K562 (cell line): ENCODE measurements at regions not wholly inside any gene's neighbourhood (a gene's known extent, or its start where the extent isn't known, plus 50 kb on each side); places are given as distances from the start of the nearest gene placed in this dataset.

Source experiments
- ATAC-seq: fragments of 200-7000 bp; cut with Tn5 transposase; 3 replicates; pipeline ENCODE4 v1.9.1; 2020; ENCODE audit warnings: moderate library complexity
- BruUV-seq: library from RNA; stranded (reverse); fragments of 400-500 nt; replicated peaks from 2 replicates; lab custom pipeline; 2021; lab: Mats Ljungman, UMichigan
- CTCF ChIA-PET: fragments of 300-600 bp; formaldehyde crosslinking; extraction: SDS; loops from one replicate; lab custom pipeline; 2021; ENCODE audit warnings: low intra/inter-chr PET ratio; lab: Yijun Ruan, JAX
- POLR2A ChIA-PET: fragments of 300-600, 350-650 bp; sonication (Branson Sonifier 250); formaldehyde crosslinking; extraction: SDS; loops from one replicate; lab custom pipeline; 2021; ENCODE audit warnings: antibody characterized with exemption, inconsistent platforms; lab: Yijun Ruan, JAX
- DNase-seq, 4 experiments: peaks; one replicate each; pipeline versions ENCODE4 v3.0.0 to v3.0.0-alpha.2; 2011 to 2018; ENCODE audit warnings: low spot score in 3 of 4, mixed read lengths in 3 of 4; ENCODE audit errors: extremely low read depth in 1 of 4
- FAIRE-seq: peaks from 2 replicates; lab custom pipeline; 2011; peaks lifted over from hg19 to GRCh38; lab: Jason Lieb, UNC
- H2AFZ ChIP-seq: 2 replicates; pipeline ENCODE4 v1.6.0; 2011; ENCODE audit warnings: low read depth, low read length, control low read depth, inconsistent platforms
- H3K27ac ChIP-seq: fragments of 200-600 bp; 3 replicates; pipeline ENCODE4 v1.8.0; 2011; ENCODE audit warnings: low read depth, mild to moderate bottlenecking, control low read depth, inconsistent platforms, low read length, moderate library complexity, mixed read lengths; ENCODE audit errors: extremely low read depth
- H3K27me3 ChIP-seq, 2 experiments: fragments of 300-600 bp in 1 of 2; 2 replicates in 1 of 2; 3 replicates in 1 of 2; pipeline versions ENCODE4 v1.6.0 to v1.8.0; 2011; ENCODE audit warnings: inconsistent platforms in 2 of 2, low read length in 2 of 2, mild to moderate bottlenecking in 1 of 2, mixed read lengths in 1 of 2, moderate library complexity in 1 of 2; ENCODE audit not compliant: control insufficient read depth in 2 of 2, insufficient read depth in 2 of 2
- H3K36me3 ChIP-seq: fragments of 300-600 bp; 3 replicates; pipeline ENCODE4 v1.8.0; 2011; ENCODE audit warnings: mild to moderate bottlenecking, low read length, inconsistent platforms; ENCODE audit not compliant: control insufficient read depth, insufficient read depth
- H3K4me1 ChIP-seq, 2 experiments: fragments of 200-600 bp in 1 of 2; replicated peaks in 1 of 2; 2 replicates in 1 of 2; 3 replicates in 1 of 2; pipeline versions ENCODE4 v1.5.1 to v1.8.0; 2011; ENCODE audit warnings: inconsistent platforms in 2 of 2, low read length in 2 of 2, mild to moderate bottlenecking in 1 of 2, mixed read lengths in 1 of 2, moderate library complexity in 1 of 2; ENCODE audit not compliant: control insufficient read depth in 2 of 2, insufficient read depth in 2 of 2
- H3K4me2 ChIP-seq: 2 replicates; pipeline ENCODE4 v1.6.1; 2011; ENCODE audit warnings: low read length, control low read depth, inconsistent platforms, mixed read lengths; ENCODE audit not compliant: insufficient read depth
- H3K4me3 ChIP-seq: fragments of 200-600 bp; sonication (generic), shearing (Covaris generic); 2 replicates; pipeline ENCODE4 v1.5.1; 2016; ENCODE audit warnings: control low read depth, inconsistent platforms
- H3K79me2 ChIP-seq: fragments of 200-600 bp; 3 replicates; pipeline ENCODE4 v1.8.0; 2011; ENCODE audit warnings: low read length, inconsistent platforms; ENCODE audit not compliant: control insufficient read depth, insufficient read depth
- H3K9ac ChIP-seq, 2 experiments: 2 replicates each; pipeline versions ENCODE4 v1.6.0 to v1.6.1; 2011; ENCODE audit warnings: low read depth in 2 of 2, low read length in 2 of 2, control low read depth in 1 of 2, inconsistent platforms in 1 of 2, mild to moderate bottlenecking in 1 of 2, mixed read lengths in 1 of 2; ENCODE audit not compliant: insufficient read depth in 1 of 2
- H3K9me1 ChIP-seq: one replicate; pipeline ENCODE4 v1.6.0; 2011; ENCODE audit warnings: inconsistent platforms, mild to moderate bottlenecking, low read length, moderate library complexity; ENCODE audit not compliant: control insufficient read depth, insufficient read depth
- H3K9me3 ChIP-seq: replicated peaks from 2 replicates; pipeline ENCODE4 v1.5.1; 2011; ENCODE audit warnings: low read depth, low read length, inconsistent platforms; ENCODE audit not compliant: control insufficient read depth, insufficient read depth
- H4K20me1 ChIP-seq: replicated peaks from 2 replicates; pipeline ENCODE4 v1.6.1; 2011; ENCODE audit warnings: low read length, inconsistent platforms, mixed read lengths; ENCODE audit not compliant: control insufficient read depth, insufficient read depth
- CSDE1 ChIP-seq, 2 experiments: fragments of 450-650 bp; IDR thresholded peaks; 2 replicates each; pipeline ENCODE4 v1.6.1; 2016; ENCODE audit warnings: mild to moderate bottlenecking in 1 of 2
- EHMT2 ChIP-seq: fragments of 450-650 bp; IDR thresholded peaks from 2 replicates; pipeline ENCODE4 v1.6.1; 2018; ENCODE audit warnings: antibody characterized with exemption
- KAT7 ChIP-seq: sonication (generic); formaldehyde crosslinking; IDR thresholded peaks from 2 replicates; pipeline ENCODE4 v1.8.0; 2022; ENCODE audit warnings: missing genetic modification reagents, mild to moderate bottlenecking, borderline replicate concordance
- POLR2B ChIP-seq: fragments of 450-650 bp; IDR thresholded peaks from 2 replicates; pipeline ENCODE4 v1.6.1; 2018; ENCODE audit warnings: low read depth; ENCODE audit not compliant: partially characterized antibody
- SMARCA4 ChIP-seq: fragments of 450-650 bp; IDR thresholded peaks from 2 replicates; pipeline ENCODE4 v1.6.1; 2016
- SMARCB1 ChIP-seq: IDR thresholded peaks from 2 replicates; pipeline ENCODE4 v1.6.1; 2011; ENCODE audit warnings: improper control_type of control experiment, low read depth; ENCODE audit not compliant: insufficient read length
- TCF7 ChIP-seq: sonication (generic); IDR thresholded peaks from 2 replicates; pipeline ENCODE4 v1.6.1; 2016; ENCODE audit warnings: antibody characterized with exemption, borderline replicate concordance
- ZNF584 ChIP-seq: fragments of 200-800 bp; sonication (Bioruptor generic); IDR thresholded peaks from 2 replicates; pipeline ENCODE4 v1.6.1; 2016; ENCODE audit warnings: low read depth, mild to moderate bottlenecking, missing genetic modification characterization, missing compliant biosample characterization
- WGBS: fragments of 100-300 bp; shearing (Covaris generic); methylation state at CpG from one replicate; pipeline ENCODE4 v1.1.6; 2016; ENCODE audit warnings: low coverage, mixed read lengths; ENCODE audit not compliant: insufficient coverage; ENCODE audit errors: missing lambda C conversion rate; 5-methylcytosine and 5-hydroxymethylcytosine counted together
- in situ Hi-C: fragments of 300-500 bp; cut with MboI; formaldehyde crosslinking; loops from 4 replicates; pipeline ENCODE4 v1.15.0; 2018; ENCODE audit warnings: inconsistent platforms, mixed read lengths
- intact Hi-C: fragments of 100-400 bp; cut with micrococcal nuclease; formaldehyde crosslinking; loops from 2 replicates; pipeline ENCODE4 v1.14.2; 2022
- TF ChIP-seq, protein P1 (sequence below): sonication (generic); formaldehyde crosslinking; IDR thresholded peaks from 2 replicates; pipeline ENCODE4 v1.8.0; 2022; ENCODE audit warnings: mild to moderate bottlenecking, missing genetic modification reagents

DNA sequence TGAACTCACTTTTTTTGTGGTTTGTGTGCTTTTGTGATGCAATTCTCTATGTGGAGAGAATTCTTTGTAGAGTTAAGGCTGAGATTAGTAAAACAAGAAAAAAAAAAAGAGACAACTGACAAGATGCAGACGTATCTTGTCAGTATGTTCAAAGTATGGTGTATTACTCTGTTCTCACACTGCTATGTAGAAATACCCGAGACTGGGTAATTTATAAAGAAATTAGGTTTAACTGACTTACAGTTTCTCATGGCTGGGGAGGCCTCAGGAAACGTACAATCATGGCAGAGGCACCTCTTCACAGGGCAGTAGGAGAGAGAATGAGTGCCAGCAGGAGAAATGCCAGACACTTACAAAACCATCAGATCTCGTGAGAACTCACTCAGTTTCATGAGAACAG lies 475.2 kb upstream of the CDH18 start (continued):
- no peak for TF ChIP-seq CSDE1 (IDR thresholded peaks at IDR 0.05)

DNA sequence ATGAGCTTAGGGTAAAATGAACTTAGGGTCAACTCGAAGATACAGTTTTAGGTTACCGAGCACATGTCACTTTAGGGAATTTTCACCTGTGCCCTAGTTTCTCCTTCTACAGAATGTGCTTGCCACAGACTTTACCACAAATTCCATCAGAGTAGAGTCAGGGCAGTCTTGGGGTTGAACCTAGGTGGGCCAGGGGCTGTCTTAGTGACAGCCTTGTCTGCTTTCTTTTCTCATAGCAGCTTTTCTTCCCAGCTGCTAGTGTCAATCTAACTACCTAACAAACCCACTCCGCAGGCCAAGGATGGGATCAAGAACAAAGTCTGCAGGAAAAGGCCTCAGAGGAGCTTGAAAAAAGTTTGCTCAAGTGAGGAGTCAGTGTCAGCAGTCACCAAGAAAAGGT lies 458.1 kb upstream of the CDH18 start:
- intact Hi-C loops: no loop called here
- CTCF ChIA-PET: no interaction called here
- no peak overlapping the region for H3K4me3 ChIP-seq
- TF ChIP-seq SMARCA4 (no peak), SMARCB1 (no peak), POLR2B (no peak), ZNF584 (no peak), TCF7 (no peak), EHMT2 (no peak), KAT7 (CRISPR knock-in tag) (no peak)
- TF ChIP-seq, protein P1, sequence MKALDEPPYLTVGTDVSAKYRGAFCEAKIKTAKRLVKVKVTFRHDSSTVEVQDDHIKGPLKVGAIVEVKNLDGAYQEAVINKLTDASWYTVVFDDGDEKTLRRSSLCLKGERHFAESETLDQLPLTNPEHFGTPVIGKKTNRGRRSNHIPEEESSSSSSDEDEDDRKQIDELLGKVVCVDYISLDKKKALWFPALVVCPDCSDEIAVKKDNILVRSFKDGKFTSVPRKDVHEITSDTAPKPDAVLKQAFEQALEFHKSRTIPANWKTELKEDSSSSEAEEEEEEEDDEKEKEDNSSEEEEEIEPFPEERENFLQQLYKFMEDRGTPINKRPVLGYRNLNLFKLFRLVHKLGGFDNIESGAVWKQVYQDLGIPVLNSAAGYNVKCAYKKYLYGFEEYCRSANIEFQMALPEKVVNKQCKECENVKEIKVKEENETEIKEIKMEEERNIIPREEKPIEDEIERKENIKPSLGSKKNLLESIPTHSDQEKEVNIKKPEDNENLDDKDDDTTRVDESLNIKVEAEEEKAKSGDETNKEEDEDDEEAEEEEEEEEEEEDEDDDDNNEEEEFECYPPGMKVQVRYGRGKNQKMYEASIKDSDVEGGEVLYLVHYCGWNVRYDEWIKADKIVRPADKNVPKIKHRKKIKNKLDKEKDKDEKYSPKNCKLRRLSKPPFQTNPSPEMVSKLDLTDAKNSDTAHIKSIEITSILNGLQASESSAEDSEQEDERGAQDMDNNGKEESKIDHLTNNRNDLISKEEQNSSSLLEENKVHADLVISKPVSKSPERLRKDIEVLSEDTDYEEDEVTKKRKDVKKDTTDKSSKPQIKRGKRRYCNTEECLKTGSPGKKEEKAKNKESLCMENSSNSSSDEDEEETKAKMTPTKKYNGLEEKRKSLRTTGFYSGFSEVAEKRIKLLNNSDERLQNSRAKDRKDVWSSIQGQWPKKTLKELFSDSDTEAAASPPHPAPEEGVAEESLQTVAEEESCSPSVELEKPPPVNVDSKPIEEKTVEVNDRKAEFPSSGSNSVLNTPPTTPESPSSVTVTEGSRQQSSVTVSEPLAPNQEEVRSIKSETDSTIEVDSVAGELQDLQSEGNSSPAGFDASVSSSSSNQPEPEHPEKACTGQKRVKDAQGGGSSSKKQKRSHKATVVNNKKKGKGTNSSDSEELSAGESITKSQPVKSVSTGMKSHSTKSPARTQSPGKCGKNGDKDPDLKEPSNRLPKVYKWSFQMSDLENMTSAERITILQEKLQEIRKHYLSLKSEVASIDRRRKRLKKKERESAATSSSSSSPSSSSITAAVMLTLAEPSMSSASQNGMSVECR (CRISPR knock-in tag): no peak
- no peaks in the 10 kb centered on the region for H4K20me1 ChIP-seq
- no peak for ATAC-seq
- no peaks in the 10 kb centered on the region for H3K79me2 ChIP-seq
- in situ Hi-C loops: no loop called here
- FAIRE-seq: no peak
- no peak overlapping the region for H3K9ac ChIP-seq
- 3% methylated on average over 3 of the region's 3 CpGs for WGBS
- H3K9me1 ChIP-seq: no peaks in the 10 kb centered on the region
- H3K9me3 ChIP-seq: no peaks in the 10 kb centered on the region
- no peak overlapping the region for H3K4me2 ChIP-seq
- no peaks in the 10 kb centered on the region for H3K4me1 ChIP-seq
- H3K27me3 ChIP-seq: no peaks in the 10 kb centered on the region
- POLR2A ChIA-PET: interaction anchor here (0.8 kb wide), 1 partner anchor 9 kb away, joined by 3 read pairs; no protein-coding TSS in a partner anchor
- no TSS peak for BruUV-seq
- H3K36me3 ChIP-seq: no peaks in the 10 kb centered on the region
- no peak overlapping the region for H2AFZ ChIP-seq
- DNase-seq: no peak
- no peak overlapping the region for H3K27ac ChIP-seq
